ENCODE measurements at regions not wholly inside any gene's neighbourhood (a gene's known extent, or its start where the extent isn't known, plus 50 kb on each side); places are given as distances from the start of the nearest gene placed in this dataset.

DNA sequence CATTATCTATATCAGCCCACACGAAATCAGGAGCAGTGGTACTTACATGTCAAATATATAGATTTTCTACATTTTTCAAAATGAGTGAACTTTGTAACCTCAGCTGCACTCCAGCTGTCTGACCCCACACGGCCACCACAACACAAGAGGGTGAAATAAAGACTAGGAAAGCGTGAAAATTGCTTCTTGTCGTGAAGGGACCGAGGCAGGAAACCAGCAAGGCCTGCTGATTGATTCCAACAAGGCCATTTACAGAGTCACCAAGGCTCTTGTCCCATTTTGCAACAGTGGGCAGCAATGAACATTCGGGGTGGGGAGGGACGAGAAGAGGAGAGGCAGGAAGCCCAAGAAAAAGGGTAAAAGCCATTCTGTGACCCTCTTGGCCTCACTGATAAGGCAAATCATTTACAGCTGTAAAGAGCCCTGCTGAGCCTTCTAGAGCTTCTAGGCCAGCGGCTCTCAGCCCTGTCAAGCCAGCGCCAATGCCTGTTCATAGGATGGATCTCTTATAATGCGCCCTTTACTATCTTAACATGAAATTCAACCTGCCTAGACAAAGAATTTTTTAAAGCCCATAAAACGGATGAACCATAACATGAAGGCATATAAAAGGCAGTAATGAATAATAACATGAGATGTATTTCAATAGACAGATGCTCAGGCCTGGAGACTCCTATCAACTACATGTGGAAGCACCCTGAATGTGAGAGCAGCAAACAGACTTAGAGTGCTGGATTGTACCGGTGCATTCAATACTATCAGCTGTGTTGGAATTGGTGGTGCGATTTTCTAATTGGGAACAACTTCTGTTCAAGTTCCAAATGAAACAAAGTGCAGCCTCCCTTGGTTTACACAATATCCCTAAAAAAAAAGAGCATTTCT, 269.0 kb downstream of the CDCA7 start:
- TF ChIP-seq, protein P1, sequence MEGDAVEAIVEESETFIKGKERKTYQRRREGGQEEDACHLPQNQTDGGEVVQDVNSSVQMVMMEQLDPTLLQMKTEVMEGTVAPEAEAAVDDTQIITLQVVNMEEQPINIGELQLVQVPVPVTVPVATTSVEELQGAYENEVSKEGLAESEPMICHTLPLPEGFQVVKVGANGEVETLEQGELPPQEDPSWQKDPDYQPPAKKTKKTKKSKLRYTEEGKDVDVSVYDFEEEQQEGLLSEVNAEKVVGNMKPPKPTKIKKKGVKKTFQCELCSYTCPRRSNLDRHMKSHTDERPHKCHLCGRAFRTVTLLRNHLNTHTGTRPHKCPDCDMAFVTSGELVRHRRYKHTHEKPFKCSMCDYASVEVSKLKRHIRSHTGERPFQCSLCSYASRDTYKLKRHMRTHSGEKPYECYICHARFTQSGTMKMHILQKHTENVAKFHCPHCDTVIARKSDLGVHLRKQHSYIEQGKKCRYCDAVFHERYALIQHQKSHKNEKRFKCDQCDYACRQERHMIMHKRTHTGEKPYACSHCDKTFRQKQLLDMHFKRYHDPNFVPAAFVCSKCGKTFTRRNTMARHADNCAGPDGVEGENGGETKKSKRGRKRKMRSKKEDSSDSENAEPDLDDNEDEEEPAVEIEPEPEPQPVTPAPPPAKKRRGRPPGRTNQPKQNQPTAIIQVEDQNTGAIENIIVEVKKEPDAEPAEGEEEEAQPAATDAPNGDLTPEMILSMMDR (conservative IDR thresholded peaks at IDR 0.05; ENCODE audit: low read depth, low read length) = no peak
- TF ChIP-seq EZH2 (IDR thresholded peaks at IDR 0.05; ENCODE audit: borderline replicate concordance, low read depth, low read length, poor library complexity, severe bottlenecking) = no peak

Measured in A673 (cell line).